Lower lobe of right lung (tissue), 2 donors: ENCODE measurements at regions not wholly inside any gene's neighbourhood (a gene's known extent, or its start where the extent isn't known, plus 50 kb on each side); places are given as distances from the start of the nearest gene placed in this dataset.

Experiments
- ATAC-seq, 2 donors: fragments of 200-7000 bp; cut with Tn5 transposase; one replicate each; pipeline ENCODE4 v1.9.1; 2020 to 2022; ENCODE audit warnings: mild to moderate bottlenecking in 2 of 2, moderate library complexity in 2 of 2
- DNase-seq: peaks from one replicate; pipeline ENCODE4 v3.0.0-alpha.2; 2020
- H3K27ac ChIP-seq: fragments of 200-600 bp; one replicate; pipeline ENCODE4 v1.8.0; 2022
- H3K27me3 ChIP-seq: fragments of 200-600 bp; one replicate; pipeline ENCODE4 v1.8.0; 2022; ENCODE audit warnings: low read depth
- H3K36me3 ChIP-seq: fragments of 200-600 bp; one replicate; pipeline ENCODE4 v1.8.0; 2022; ENCODE audit warnings: mild to moderate bottlenecking
- H3K4me1 ChIP-seq: fragments of 200-600 bp; one replicate; pipeline ENCODE4 v1.8.0; 2022
- H3K4me3 ChIP-seq: fragments of 200-600 bp; one replicate; pipeline ENCODE4 v1.8.0; 2022; ENCODE audit warnings: mild to moderate bottlenecking
- H3K9me3 ChIP-seq: fragments of 200-600 bp; one replicate; pipeline ENCODE4 v1.8.0; 2022
- intact Hi-C: fragments of 100-400 bp; cut with DNase I; formaldehyde crosslinking; loops from one replicate; pipeline ENCODE4 v1.11.0; 2022
- TF ChIP-seq, protein P1 (sequence below): fragments of 200-600 bp; IDR thresholded peaks from one replicate; pipeline ENCODE4 v1.8.0; 2022; ENCODE audit warnings: antibody characterized with exemption, mild to moderate bottlenecking
- donor health status: DM: no; HTN: yes; CAD: no; lungs with severe emphysema.

- intact Hi-C loops = no loop called here
- Histone ChIP-seq H3K27me3 (no peaks in the 10 kb centered on the region), H3K27ac (no peak overlapping the region), H3K36me3 (no peaks in the 10 kb centered on the region), H3K4me1 (no peaks in the 10 kb centered on the region), H3K4me3 (no peak overlapping the region), H3K9me3 (no peaks in the 10 kb centered on the region)
- no peak for ATAC-seq
- no peak for DNase-seq
- TF ChIP-seq, protein P1, sequence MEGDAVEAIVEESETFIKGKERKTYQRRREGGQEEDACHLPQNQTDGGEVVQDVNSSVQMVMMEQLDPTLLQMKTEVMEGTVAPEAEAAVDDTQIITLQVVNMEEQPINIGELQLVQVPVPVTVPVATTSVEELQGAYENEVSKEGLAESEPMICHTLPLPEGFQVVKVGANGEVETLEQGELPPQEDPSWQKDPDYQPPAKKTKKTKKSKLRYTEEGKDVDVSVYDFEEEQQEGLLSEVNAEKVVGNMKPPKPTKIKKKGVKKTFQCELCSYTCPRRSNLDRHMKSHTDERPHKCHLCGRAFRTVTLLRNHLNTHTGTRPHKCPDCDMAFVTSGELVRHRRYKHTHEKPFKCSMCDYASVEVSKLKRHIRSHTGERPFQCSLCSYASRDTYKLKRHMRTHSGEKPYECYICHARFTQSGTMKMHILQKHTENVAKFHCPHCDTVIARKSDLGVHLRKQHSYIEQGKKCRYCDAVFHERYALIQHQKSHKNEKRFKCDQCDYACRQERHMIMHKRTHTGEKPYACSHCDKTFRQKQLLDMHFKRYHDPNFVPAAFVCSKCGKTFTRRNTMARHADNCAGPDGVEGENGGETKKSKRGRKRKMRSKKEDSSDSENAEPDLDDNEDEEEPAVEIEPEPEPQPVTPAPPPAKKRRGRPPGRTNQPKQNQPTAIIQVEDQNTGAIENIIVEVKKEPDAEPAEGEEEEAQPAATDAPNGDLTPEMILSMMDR = no peak
Observed at GRCh38 chr2:41913921-41914609, 133.8 kb upstream of the PKDCC start.

- Histone ChIP-seq H3K4me3 (no peak overlapping the region), H3K27ac (no peak overlapping the region), H3K27me3 (no peaks in the 10 kb centered on the region), H3K36me3 (no peaks in the 10 kb centered on the region), H3K9me3 (no peaks in the 10 kb centered on the region), H3K4me1 (no peaks in the 10 kb centered on the region)
- DNase-seq (no peak), ATAC-seq (no peak)
- TF ChIP-seq, protein P1 = no peak
- intact Hi-C loops = no loop called here
Observed at GRCh38 chr2:41914936-41915335, 132.9 kb upstream of the PKDCC start.

GRCh38 chr2:41916177-41916576 is 131.6 kb upstream of the PKDCC start:
- no peak overlapping the region for H3K4me3 ChIP-seq
- H3K27me3 ChIP-seq = no peaks in the 10 kb centered on the region
- H3K36me3 ChIP-seq = no peaks in the 10 kb centered on the region
- ATAC-seq = no peak
- TF ChIP-seq, protein P1 = no peak
- H3K9me3 ChIP-seq = no peaks in the 10 kb centered on the region
- intact Hi-C loops = no loop called here
- no peak for DNase-seq
- no peaks in the 10 kb centered on the region for H3K4me1 ChIP-seq
- H3K27ac ChIP-seq = no peak overlapping the region

- DNase-seq = no peak
- TF ChIP-seq, protein P1 = no peak
- ATAC-seq = no peak
- no peak overlapping the region for H3K27ac ChIP-seq
- H3K4me1 ChIP-seq = no peaks in the 10 kb centered on the region
- H3K27me3 ChIP-seq = no peaks in the 10 kb centered on the region
- intact Hi-C loops = no loop called here
- H3K36me3 ChIP-seq = no peaks in the 10 kb centered on the region
- H3K9me3 ChIP-seq = no peaks in the 10 kb centered on the region
- H3K4me3 ChIP-seq = no peak overlapping the region
Observed at GRCh38 chr2:41917587-41917986, 130.2 kb upstream of the PKDCC start.

- no peak for DNase-seq
- Histone ChIP-seq H3K9me3 (no peaks in the 10 kb centered on the region), H3K4me1 (no peaks in the 10 kb centered on the region), H3K27ac (no peak overlapping the region), H3K4me3 (no peak overlapping the region), H3K27me3 (no peaks in the 10 kb centered on the region), H3K36me3 (no peaks in the 10 kb centered on the region)
- TF ChIP-seq, protein P1 = no peak
- intact Hi-C loops = no loop called here
- no peak for ATAC-seq
Observed at GRCh38 chr2:41919135-41919534, 128.7 kb upstream of the PKDCC start.
